Fibroblast of villous mesenchyme (primary cell): ENCODE measurements at regions not wholly inside any gene's neighbourhood (a gene's known extent, or its start where the extent isn't known, plus 50 kb on each side); places are given as distances from the start of the nearest gene placed in this dataset.

Source experiments
- DNase-seq: peaks from one replicate; pipeline ENCODE4 v3.0.0-alpha.2; 2010; ENCODE audit warnings: low read depth
- H3K4me3 ChIP-seq: 2 replicates; pipeline ENCODE4 v1.5.1; 2011; ENCODE audit warnings: low read depth, mild to moderate bottlenecking, low read length
- TF ChIP-seq, protein P1 (sequence below): IDR thresholded peaks from 2 replicates; pipeline ENCODE4 v1.5.1; 2012; ENCODE audit warnings: low read depth, mild to moderate bottlenecking, low read length; ENCODE audit not compliant: insufficient read depth

DNA sequence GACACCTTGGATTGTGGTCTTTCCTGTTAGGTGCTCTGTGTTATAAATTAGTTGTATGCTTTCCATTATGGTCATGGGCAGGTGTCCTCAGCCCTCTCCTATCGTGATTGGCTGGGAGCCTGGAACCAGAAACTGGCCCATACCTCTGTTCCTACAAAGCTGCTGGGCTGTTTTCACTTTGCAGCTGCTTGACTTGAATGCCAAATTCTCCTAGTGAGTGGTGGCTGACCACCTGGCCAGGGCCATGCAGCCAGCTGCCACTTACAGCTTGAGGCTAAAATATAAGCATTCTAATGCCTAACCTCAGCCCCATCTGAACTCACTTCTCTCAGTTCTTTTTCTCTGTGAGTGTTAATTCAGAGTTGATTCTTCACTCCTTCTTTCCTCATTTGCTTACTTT lies 239.3 kb upstream of the GBE1 start:
- TF ChIP-seq, protein P1, sequence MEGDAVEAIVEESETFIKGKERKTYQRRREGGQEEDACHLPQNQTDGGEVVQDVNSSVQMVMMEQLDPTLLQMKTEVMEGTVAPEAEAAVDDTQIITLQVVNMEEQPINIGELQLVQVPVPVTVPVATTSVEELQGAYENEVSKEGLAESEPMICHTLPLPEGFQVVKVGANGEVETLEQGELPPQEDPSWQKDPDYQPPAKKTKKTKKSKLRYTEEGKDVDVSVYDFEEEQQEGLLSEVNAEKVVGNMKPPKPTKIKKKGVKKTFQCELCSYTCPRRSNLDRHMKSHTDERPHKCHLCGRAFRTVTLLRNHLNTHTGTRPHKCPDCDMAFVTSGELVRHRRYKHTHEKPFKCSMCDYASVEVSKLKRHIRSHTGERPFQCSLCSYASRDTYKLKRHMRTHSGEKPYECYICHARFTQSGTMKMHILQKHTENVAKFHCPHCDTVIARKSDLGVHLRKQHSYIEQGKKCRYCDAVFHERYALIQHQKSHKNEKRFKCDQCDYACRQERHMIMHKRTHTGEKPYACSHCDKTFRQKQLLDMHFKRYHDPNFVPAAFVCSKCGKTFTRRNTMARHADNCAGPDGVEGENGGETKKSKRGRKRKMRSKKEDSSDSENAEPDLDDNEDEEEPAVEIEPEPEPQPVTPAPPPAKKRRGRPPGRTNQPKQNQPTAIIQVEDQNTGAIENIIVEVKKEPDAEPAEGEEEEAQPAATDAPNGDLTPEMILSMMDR = no peak
- no peak overlapping the region for H3K4me3 ChIP-seq
- DNase-seq = no peak

- DNase-seq = no peak
- TF ChIP-seq, protein P1 = no peak
- no peak overlapping the region for H3K4me3 ChIP-seq
These were observed 238.9 kb upstream of the GBE1 start for GRCh38 chr3:82000350-82000749.

DNA sequence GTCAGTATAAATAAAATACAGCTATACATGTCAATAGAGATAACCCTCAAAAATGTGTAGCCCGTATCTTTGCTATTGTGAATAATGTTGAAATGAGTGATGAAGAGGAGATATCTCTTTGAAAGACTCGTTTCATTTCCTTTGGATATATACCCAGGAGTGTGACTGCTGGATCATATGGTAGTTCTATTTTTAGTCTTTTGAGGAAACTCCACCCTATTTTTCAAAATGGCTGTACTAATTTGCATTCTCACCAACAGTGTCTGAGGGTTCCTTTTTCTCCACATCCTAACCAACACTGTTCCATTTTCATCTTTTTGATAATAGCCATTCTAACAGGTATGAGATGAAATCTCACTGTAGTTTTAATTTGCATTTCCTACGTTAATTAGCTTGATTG lies 237.5 kb upstream of the GBE1 start:
- no peak overlapping the region for H3K4me3 ChIP-seq
- TF ChIP-seq, protein P1 = no peak
- DNase-seq = no peak

- TF ChIP-seq, protein P1 = no peak
- no peak overlapping the region for H3K4me3 ChIP-seq
- no peak for DNase-seq
These were observed 236.8 kb upstream of the GBE1 start for GRCh38 chr3:81998139-81998755.

DNA sequence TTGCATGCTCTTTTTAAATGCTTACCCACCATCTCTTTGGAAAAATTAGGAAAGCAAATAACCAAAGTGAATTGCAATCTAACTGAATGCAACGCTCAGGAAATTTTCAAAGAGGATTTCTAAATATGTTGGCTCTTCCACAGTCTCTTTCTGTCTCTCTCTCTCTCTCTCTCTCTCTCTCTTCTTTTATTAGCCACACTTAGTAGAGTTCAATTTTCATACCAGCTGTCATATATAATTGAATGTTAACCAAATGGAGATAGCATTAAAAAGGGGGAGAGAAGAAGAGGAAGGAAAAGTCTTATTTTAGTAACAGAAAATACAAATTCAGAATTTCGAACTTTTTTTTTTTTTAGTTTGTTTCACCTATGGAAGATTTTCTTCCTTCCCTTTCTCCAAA lies 235.9 kb upstream of the GBE1 start:
- H3K4me3 ChIP-seq = no peak overlapping the region
- DNase-seq = no peak
- TF ChIP-seq, protein P1 = no peak

- TF ChIP-seq, protein P1 = no peak
- H3K4me3 ChIP-seq = no peak overlapping the region
These were observed 233.9 kb upstream of the GBE1 start for GRCh38 chr3:81995329-81995728.

DNA sequence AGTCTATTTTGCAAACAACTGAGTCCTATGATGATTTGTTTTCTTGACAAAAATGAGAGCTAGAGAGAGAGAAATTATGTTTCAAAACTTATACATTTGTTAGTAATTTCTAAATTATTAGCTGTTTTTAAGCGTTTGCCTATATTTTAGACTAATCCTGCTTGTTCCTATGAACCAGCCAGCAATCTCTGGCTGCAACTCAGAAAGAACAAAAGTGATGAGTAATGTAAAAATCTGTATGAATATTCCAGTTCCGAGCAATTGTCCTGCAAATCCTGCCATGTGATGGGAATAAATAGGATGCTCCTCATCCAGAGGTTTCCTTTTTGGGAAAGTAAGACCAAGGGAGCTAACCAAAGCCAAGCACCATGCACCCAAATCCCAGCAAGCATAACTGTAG lies 228.3 kb upstream of the GBE1 start:
- TF ChIP-seq, protein P1 = no peak
- H3K4me3 ChIP-seq = no peak overlapping the region
- DNase-seq = no peak

More at GRCh38 chr3:81995329-81995728, 233.9 kb upstream of the GBE1 start:
- DNase-seq = no peak
